Smooth muscle cell (in vitro differentiated cells): ENCODE measurements at regions not wholly inside any gene's neighbourhood (a gene's known extent, or its start where the extent isn't known, plus 50 kb on each side); places are given as distances from the start of the nearest gene placed in this dataset.

Source experiments
- DNase-seq: peaks from one replicate; lab custom pipeline; 2025; ENCODE audit not compliant: unreplicated experiment; lab: John Stamatoyannopoulos, UW
- H2AFZ ChIP-seq: fragments of 200-600 bp; sonication (generic); 2 replicates; pipeline ENCODE4 v1.6.0; 2016; ENCODE audit warnings: antibody characterized with exemption, low read depth, mild to moderate bottlenecking
- H3F3A ChIP-seq: fragments of 200-600 bp; sonication (generic); 2 replicates; pipeline ENCODE4 v1.6.0; 2017; ENCODE audit warnings: antibody characterized with exemption, low read depth
- H3K27ac ChIP-seq: fragments of 200-600 bp; sonication (generic); 2 replicates; pipeline ENCODE4 v1.5.1; 2016; ENCODE audit warnings: low read depth, mild to moderate bottlenecking
- H3K27me3 ChIP-seq: fragments of 200-600 bp; sonication (generic); 2 replicates; pipeline ENCODE4 v1.6.1; 2016; ENCODE audit warnings: low read depth, mild to moderate bottlenecking
- H3K36me3 ChIP-seq: fragments of 200-600 bp; sonication (generic); 2 replicates; pipeline ENCODE4 v1.5.1; 2016; ENCODE audit warnings: low read depth
- H3K4me1 ChIP-seq: fragments of 200-600 bp; sonication (generic); 2 replicates; pipeline ENCODE4 v1.5.1; 2016; ENCODE audit warnings: low read depth
- H3K4me2 ChIP-seq: fragments of 200-600 bp; sonication (generic); 2 replicates; pipeline ENCODE4 v1.6.0; 2016; ENCODE audit warnings: mild to moderate bottlenecking
- H3K4me3 ChIP-seq: fragments of 200-600 bp; sonication (generic); 2 replicates; pipeline ENCODE4 v1.5.1; 2016; ENCODE audit warnings: mild to moderate bottlenecking
- H3K79me2 ChIP-seq: fragments of 200-600 bp; sonication (generic); 2 replicates; pipeline ENCODE4 v1.6.0; 2016; ENCODE audit warnings: low read depth, mild to moderate bottlenecking
- H3K9ac ChIP-seq: fragments of 200-600 bp; sonication (generic); 2 replicates; pipeline ENCODE4 v1.6.0; 2016; ENCODE audit warnings: low read depth
- H3K9me3 ChIP-seq: fragments of 200-600 bp; sonication (generic); replicated peaks from 2 replicates; pipeline ENCODE4 v1.5.1; 2016; ENCODE audit warnings: low read depth
- H4K20me1 ChIP-seq: fragments of 200-600 bp; sonication (generic); 2 replicates; pipeline ENCODE4 v1.6.0; 2016; ENCODE audit warnings: low read depth
- CTCF ChIP-seq: fragments of 200-600 bp; sonication (generic); IDR thresholded peaks from 2 replicates; pipeline ENCODE4 v1.5.1; 2017; ENCODE audit warnings: borderline replicate concordance, mild to moderate bottlenecking, antibody characterized with exemption; ENCODE audit not compliant: insufficient read depth, poor library complexity, severe bottlenecking
- WGBS: methylation state at CpG from one replicate; pipeline ENCODE4 v1.1.7; 2016; ENCODE audit warnings: low lambda C conversion rate; 5-methylcytosine and 5-hydroxymethylcytosine counted together

GRCh38 chr13:22862478-22862877 lies 318.3 kb upstream of the SGCG start:
- Histone ChIP-seq H3K27me3 (no peaks in the 10 kb centered on the region), H3K9me3 (no peaks in the 10 kb centered on the region), H3K9ac (no peak overlapping the region), H3K79me2 (no peaks in the 10 kb centered on the region), H3K4me1 (no peaks in the 10 kb centered on the region), H3K27ac (no peak overlapping the region), H3F3A (no peaks in the 10 kb centered on the region), H3K4me3 (no peak overlapping the region), H3K36me3 (no peaks in the 10 kb centered on the region), H3K4me2 (no peak overlapping the region), H4K20me1 (no peaks in the 10 kb centered on the region), H2AFZ (no peak overlapping the region)
- DNase-seq: no peak
- no peak for TF ChIP-seq CTCF

- 100% methylated on average over 9 of the region's 9 CpGs for WGBS
- no peaks in the 10 kb centered on the region for H3F3A ChIP-seq
- no peak for DNase-seq
- no peak overlapping the region for H3K9ac ChIP-seq
- no peaks in the 10 kb centered on the region for H3K9me3 ChIP-seq
- H3K4me1 ChIP-seq: no peaks in the 10 kb centered on the region
- no peak overlapping the region for H3K4me2 ChIP-seq
- H2AFZ ChIP-seq: no peak overlapping the region
- H4K20me1 ChIP-seq: no peaks in the 10 kb centered on the region
- H3K27me3 ChIP-seq: no peaks in the 10 kb centered on the region
- no peak for TF ChIP-seq CTCF
- no peaks in the 10 kb centered on the region for H3K79me2 ChIP-seq
- H3K36me3 ChIP-seq: no peaks in the 10 kb centered on the region
- H3K4me3 ChIP-seq: no peak overlapping the region
- no peak overlapping the region for H3K27ac ChIP-seq
Observed at GRCh38 chr13:22866221-22866620, 314.6 kb upstream of the SGCG start.

- Histone ChIP-seq H3K79me2 (no peaks in the 10 kb centered on the region), H3K36me3 (no peaks in the 10 kb centered on the region), H3K4me2 (no peak overlapping the region), H3K9ac (no peak overlapping the region), H3K27ac (no peak overlapping the region), H3K4me3 (no peak overlapping the region), H4K20me1 (no peaks in the 10 kb centered on the region), H3K9me3 (no peaks in the 10 kb centered on the region), H3K27me3 (no peaks in the 10 kb centered on the region), H3K4me1 (no peaks in the 10 kb centered on the region), H2AFZ (no peak overlapping the region), H3F3A (no peaks in the 10 kb centered on the region)
- DNase-seq: no peak
- no peak for TF ChIP-seq CTCF
- 96% methylated on average over 2 of the region's 2 CpGs for WGBS
Observed at GRCh38 chr13:22871231-22871630, 309.5 kb upstream of the SGCG start.

- no peaks in the 10 kb centered on the region for H3K79me2 ChIP-seq
- H3K9me3 ChIP-seq: no peaks in the 10 kb centered on the region
- no peak overlapping the region for H2AFZ ChIP-seq
- H3K27me3 ChIP-seq: no peaks in the 10 kb centered on the region
- no peaks in the 10 kb centered on the region for H3F3A ChIP-seq
- no peak for TF ChIP-seq CTCF
- no peak overlapping the region for H3K4me2 ChIP-seq
- H3K36me3 ChIP-seq: no peaks in the 10 kb centered on the region
- H3K9ac ChIP-seq: no peak overlapping the region
- H4K20me1 ChIP-seq: no peaks in the 10 kb centered on the region
- WGBS: 81% methylated on average over 1 of the region's 1 CpG
- no peaks in the 10 kb centered on the region for H3K4me1 ChIP-seq
- H3K27ac ChIP-seq: no peak overlapping the region
- H3K4me3 ChIP-seq: no peak overlapping the region
- no peak for DNase-seq
Observed at GRCh38 chr13:22874839-22875238, 305.9 kb upstream of the SGCG start.
